Gastrocnemius medialis (tissue), 4 donors: ENCODE measurements at regions not wholly inside any gene's neighbourhood (a gene's known extent, or its start where the extent isn't known, plus 50 kb on each side); places are given as distances from the start of the nearest gene placed in this dataset.

Experiments used
- ATAC-seq, 2 donors: fragments of 150-250 bp; one replicate each; pipeline ENCODE4 v1.9.1; 2016
- DNase-seq, 2 donors: peaks; one replicate each; pipeline ENCODE4 v3.0.0-alpha.2; 2019
- H3K27ac ChIP-seq, 4 donors: fragments of 200-600 bp; sonication (generic); 1 replicate in 1 of 4; 2 replicates in 3 of 4; pipeline ENCODE4 v1.5.1; 2016 to 2018; ENCODE audit warnings: mild to moderate bottlenecking in 2 of 4, moderate library complexity in 1 of 4
- H3K27me3 ChIP-seq, 3 donors: fragments of 200-600 bp; sonication (generic) in 2 of 3; 1 replicate in 1 of 3; 2 replicates in 2 of 3; pipeline versions ENCODE4 v1.5.1 to v1.6.0; 2016 to 2019; ENCODE audit warnings: mild to moderate bottlenecking in 1 of 3, moderate library complexity in 1 of 3
- H3K36me3 ChIP-seq, 2 donors: fragments of 200-600 bp; sonication (generic) in 1 of 2; one replicate each; pipeline ENCODE4 v1.5.1; 2017 to 2018
- H3K4me1 ChIP-seq, 2 donors: fragments of 200-600 bp; sonication (generic) in 1 of 2; one replicate each; pipeline ENCODE4 v1.5.1; 2016 to 2017; ENCODE audit warnings: mild to moderate bottlenecking in 2 of 2
- H3K4me3 ChIP-seq, 4 donors: fragments of 200-600 bp; sonication (generic) in 3 of 4; 1 replicate in 1 of 4; 2 replicates in 3 of 4; pipeline ENCODE4 v1.5.1; 2016 to 2019; ENCODE audit warnings: mild to moderate bottlenecking in 2 of 4
- H3K9me3 ChIP-seq, 3 donors: fragments of 200-600 bp; sonication (generic) in 2 of 3; 1 replicate in 1 of 3; 2 replicates in 2 of 3; pipeline ENCODE4 v1.5.1; 2016 to 2019
- POLR2A ChIP-seq, 2 donors: fragments of 450-650 bp; IDR thresholded peaks; one replicate each; pipeline ENCODE4 v1.6.1; 2017; ENCODE audit warnings: antibody characterized with exemption in 2 of 2, mild to moderate bottlenecking in 2 of 2, moderate library complexity in 2 of 2
- in situ Hi-C, 4 donors: fragments of 200-750 bp; cut with MboI; loops; one replicate each; pipeline versions ENCODE4 v1.15.0 to v1.8.0; 2017; ENCODE audit warnings: low sequenced_read_pairs in 4 of 4
- intact Hi-C: fragments of 100-400 bp; cut with DNase I; formaldehyde crosslinking; loops from one replicate; pipeline ENCODE4 v1.15.1; 2023; ENCODE audit warnings: low total_unique reads
- TF ChIP-seq, protein P1 (sequence below), 5 experiments: fragments of 450-650 bp in 3 of 5; fragments of 200-600 bp in 2 of 5; sonication (generic) in 2 of 5; IDR thresholded peaks in 4 of 5; conservative IDR thresholded peaks in 1 of 5; 1 replicate in 4 of 5; 2 replicates in 1 of 5; pipeline ENCODE4 v1.5.1; 2016 to 2019; ENCODE audit warnings: antibody characterized with exemption in 5 of 5, mild to moderate bottlenecking in 3 of 5, moderate library complexity in 3 of 5

DNA sequence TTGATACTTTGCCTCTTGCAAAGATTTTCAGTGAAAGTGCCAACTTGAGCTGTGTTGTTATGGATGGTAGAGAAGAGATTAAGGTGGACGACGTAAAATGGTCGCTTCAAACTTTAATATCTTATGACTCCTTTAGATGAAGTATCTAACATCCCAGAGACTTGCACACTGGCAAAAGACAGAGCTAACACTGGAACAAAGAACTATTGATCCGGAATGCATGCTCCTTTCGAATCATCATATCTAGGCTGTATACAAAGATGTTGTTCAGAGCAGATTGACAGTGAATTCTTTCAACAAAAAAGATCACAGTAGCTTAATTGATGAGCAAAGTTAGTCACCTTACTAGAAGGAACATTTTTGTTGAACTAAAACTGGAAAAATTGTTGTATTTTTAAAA, 592.7 kb downstream of the NXPH1 start:
- H3K27me3 ChIP-seq = no peaks in the 10 kb centered on the region
- ATAC-seq (no peak), DNase-seq (no peak)
- no peak overlapping the region for H3K27ac ChIP-seq
- TF ChIP-seq, protein P1, sequence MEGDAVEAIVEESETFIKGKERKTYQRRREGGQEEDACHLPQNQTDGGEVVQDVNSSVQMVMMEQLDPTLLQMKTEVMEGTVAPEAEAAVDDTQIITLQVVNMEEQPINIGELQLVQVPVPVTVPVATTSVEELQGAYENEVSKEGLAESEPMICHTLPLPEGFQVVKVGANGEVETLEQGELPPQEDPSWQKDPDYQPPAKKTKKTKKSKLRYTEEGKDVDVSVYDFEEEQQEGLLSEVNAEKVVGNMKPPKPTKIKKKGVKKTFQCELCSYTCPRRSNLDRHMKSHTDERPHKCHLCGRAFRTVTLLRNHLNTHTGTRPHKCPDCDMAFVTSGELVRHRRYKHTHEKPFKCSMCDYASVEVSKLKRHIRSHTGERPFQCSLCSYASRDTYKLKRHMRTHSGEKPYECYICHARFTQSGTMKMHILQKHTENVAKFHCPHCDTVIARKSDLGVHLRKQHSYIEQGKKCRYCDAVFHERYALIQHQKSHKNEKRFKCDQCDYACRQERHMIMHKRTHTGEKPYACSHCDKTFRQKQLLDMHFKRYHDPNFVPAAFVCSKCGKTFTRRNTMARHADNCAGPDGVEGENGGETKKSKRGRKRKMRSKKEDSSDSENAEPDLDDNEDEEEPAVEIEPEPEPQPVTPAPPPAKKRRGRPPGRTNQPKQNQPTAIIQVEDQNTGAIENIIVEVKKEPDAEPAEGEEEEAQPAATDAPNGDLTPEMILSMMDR (IDR thresholded peaks at IDR 0.05 in 4 of 5, conservative IDR thresholded peaks at IDR 0.05 in 1 of 5) = no peak
- no peak for TF ChIP-seq POLR2A (IDR thresholded peaks at IDR 0.05)
- H3K9me3 ChIP-seq = no peaks in the 10 kb centered on the region
- H3K4me1 ChIP-seq = no peaks in the 10 kb centered on the region
- in situ Hi-C loops = no loop called here
- intact Hi-C loops = no loop called here
- no peaks in the 10 kb centered on the region for H3K36me3 ChIP-seq
- no peak overlapping the region for H3K4me3 ChIP-seq

DNA sequence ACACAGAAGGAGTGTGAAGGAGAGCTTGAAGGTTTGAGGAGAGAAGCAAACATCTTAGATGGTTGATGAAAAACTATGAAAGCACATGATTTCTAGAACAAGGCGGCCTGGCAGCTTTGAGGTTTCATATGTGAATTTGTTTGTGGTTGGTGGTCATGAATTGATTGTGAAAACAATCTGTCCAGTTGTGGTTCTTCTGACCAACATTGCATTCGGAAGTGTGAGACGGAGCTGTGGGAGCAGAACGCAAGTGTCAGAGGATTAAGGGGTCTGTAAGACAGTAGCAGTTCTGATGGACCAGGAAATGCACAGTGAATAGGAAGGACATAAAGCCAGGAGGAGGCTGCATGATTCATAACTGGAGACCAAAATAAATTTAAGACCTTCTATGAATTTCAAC, 594.6 kb downstream of the NXPH1 start:
- DNase-seq = no peak
- ATAC-seq = no peak
- in situ Hi-C loops (no loop called here), intact Hi-C loops (no loop called here)
- Histone ChIP-seq H3K27me3 (no peaks in the 10 kb centered on the region), H3K36me3 (no peaks in the 10 kb centered on the region), H3K27ac (no peak overlapping the region), H3K9me3 (no peaks in the 10 kb centered on the region), H3K4me1 (no peaks in the 10 kb centered on the region), H3K4me3 (no peak overlapping the region)
- TF ChIP-seq POLR2A (IDR thresholded peaks at IDR 0.05) = no peak
- TF ChIP-seq, protein P1 (IDR thresholded peaks at IDR 0.05 in 4 of 5, conservative IDR thresholded peaks at IDR 0.05 in 1 of 5) = no peak

DNA sequence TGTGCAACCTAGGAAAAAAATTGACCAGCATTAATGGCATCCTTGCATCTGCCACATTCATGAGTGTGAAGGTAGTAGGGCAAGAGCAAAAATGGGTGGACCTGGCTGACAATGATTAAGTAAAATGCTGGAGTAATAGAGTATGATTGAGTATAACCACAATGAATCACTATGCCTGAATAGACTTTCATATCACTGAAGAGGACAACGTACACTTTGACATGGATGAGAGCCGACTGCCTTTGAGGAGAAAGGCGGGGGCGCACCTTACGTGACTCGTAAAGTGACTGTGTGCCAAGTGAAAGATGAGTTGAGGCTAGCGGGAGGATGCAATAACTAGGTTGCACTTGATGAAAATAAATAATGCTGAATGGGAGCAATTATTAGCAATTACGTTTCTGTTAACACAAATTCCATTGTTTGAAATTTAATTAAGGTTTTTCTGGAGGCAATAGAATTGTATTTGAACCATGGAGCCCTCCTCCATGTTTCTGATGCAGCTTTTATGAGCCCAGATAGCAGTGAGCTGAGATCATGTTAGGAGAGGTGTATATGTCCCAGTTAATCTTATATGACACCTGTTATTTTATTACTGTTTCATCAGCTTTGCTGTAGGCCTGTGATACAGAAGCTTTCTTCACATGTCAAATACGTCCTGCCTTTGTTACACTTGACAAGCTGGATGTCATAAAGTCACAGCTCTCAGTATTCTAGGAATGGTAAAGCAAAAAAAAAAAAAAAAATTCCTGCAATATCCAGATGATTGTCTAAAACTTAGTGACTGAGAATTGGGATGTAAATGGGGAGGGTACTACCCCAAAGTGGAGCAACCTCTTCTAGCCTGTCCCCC, 596.5 kb downstream of the NXPH1 start:
- Histone ChIP-seq H3K4me1 (no peaks in the 10 kb centered on the region), H3K27me3 (no peaks in the 10 kb centered on the region), H3K27ac (no peak overlapping the region), H3K4me3 (no peak overlapping the region), H3K36me3 (no peaks in the 10 kb centered on the region), H3K9me3 (no peaks in the 10 kb centered on the region)
- TF ChIP-seq, protein P1 (IDR thresholded peaks at IDR 0.05 in 4 of 5, conservative IDR thresholded peaks at IDR 0.05 in 1 of 5) = no peak
- no peak for TF ChIP-seq POLR2A (IDR thresholded peaks at IDR 0.05)
- no peak for DNase-seq
- in situ Hi-C loops = no loop called here
- intact Hi-C loops = no loop called here
- ATAC-seq = no peak

DNA sequence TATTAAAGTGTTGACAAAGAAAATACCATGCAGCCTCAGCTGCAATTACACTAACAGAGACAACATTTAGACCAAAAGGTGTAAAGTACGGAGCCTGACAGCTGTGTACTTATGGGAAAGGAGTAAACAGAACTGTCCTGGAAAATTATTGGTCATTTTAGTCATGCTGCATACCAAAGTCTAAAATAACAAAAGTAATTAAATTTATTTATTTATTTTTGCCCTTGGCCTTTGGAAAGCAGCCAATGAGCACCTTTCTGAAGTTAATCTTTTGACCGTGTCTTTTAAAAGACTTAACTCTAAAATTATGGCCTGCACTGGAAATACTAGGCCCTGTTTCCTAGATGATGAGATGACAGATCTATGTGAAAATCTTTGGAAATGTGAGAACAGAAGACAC, 597.6 kb downstream of the NXPH1 start:
- ATAC-seq (no peak), DNase-seq (no peak)
- no peaks in the 10 kb centered on the region for H3K27me3 ChIP-seq
- in situ Hi-C loops = no loop called here
- TF ChIP-seq POLR2A (IDR thresholded peaks at IDR 0.05) = no peak
- TF ChIP-seq, protein P1 (IDR thresholded peaks at IDR 0.05 in 4 of 5, conservative IDR thresholded peaks at IDR 0.05 in 1 of 5) = no peak
- intact Hi-C loops = no loop called here
- H3K36me3 ChIP-seq = no peaks in the 10 kb centered on the region
- no peak overlapping the region for H3K4me3 ChIP-seq
- no peak overlapping the region for H3K27ac ChIP-seq
- no peaks in the 10 kb centered on the region for H3K9me3 ChIP-seq
- no peaks in the 10 kb centered on the region for H3K4me1 ChIP-seq
